NK-92 treated with Interleukin-12 subunit alpha and Interleukin-12 subunit beta, amount 100 ng/mL, for 24 hours (cell line): ENCODE measurements at regions not wholly inside any gene's neighbourhood (a gene's known extent, or its start where the extent isn't known, plus 50 kb on each side); places are given as distances from the start of the nearest gene placed in this dataset.
"Not testable (repeated sequence)": the region's sequence is repeated elsewhere in the genome, so short reads cannot be mapped to it uniquely, and the experiment has no call there.

ENCODE experiments used
- DNase-seq: peaks from one replicate; lab custom pipeline; 2025; lab: John Stamatoyannopoulos, UW

DNA sequence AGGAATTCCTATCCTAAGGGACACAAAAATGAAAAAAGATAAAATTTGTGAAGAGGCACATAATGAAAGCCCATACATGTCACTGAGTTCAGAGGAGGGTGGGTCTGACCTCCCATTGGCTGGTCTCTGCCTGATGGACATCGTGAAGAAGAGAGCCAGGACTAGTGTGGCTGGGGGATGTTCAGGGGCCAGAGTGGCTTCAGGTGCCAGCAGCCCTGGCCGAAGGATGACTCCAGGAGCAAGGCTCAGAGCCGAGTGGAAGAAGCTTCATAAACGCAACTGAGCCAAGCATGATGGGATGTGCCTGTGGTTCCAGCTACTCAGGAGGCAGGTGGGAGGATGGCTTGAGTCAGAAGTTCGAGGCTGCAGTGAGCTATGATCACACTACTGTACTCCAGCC lies 56.9 kb upstream of the ATP5PO start:
- no peak for DNase-seq

DNA sequence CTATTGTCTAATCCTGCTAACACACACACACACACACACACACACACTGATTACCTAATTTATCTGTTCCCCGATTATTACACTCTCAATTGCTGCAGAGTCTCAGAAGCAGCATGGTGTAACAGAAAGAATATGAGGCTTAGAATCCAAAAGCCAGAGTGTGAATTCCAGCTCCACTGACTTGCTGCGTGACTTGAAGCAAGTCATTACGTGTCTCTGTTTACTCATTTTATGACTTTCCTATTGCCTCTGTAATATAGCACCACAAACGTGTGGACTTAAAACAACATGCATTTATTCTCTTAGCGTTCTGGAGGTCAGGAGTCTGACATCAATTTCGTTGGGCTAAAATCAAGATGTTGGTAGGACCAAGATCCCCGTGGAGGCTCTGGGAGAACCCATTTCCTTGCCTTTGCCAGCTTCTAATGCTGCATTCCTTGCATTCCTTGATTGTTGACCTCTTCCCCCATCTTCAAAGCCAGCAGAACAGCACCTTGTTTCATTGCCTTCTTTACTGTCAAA lies 55.9 kb upstream of the ATP5PO start:
- no peak for DNase-seq

GRCh38 chr21:33969581-33969980 lies 54.0 kb upstream of the ATP5PO start:
- no peak for DNase-seq

- no peak for DNase-seq
Observed at GRCh38 chr21:33968995-33969348, 53.4 kb upstream of the ATP5PO start.

GRCh38 chr21:33968080-33968994 lies 52.7 kb upstream of the ATP5PO start:
- DNase-seq = peak; percentile 17

GRCh38 chr21:33967086-33967571 lies 51.5 kb upstream of the ATP5PO start:
- no peak for DNase-seq

DNA sequence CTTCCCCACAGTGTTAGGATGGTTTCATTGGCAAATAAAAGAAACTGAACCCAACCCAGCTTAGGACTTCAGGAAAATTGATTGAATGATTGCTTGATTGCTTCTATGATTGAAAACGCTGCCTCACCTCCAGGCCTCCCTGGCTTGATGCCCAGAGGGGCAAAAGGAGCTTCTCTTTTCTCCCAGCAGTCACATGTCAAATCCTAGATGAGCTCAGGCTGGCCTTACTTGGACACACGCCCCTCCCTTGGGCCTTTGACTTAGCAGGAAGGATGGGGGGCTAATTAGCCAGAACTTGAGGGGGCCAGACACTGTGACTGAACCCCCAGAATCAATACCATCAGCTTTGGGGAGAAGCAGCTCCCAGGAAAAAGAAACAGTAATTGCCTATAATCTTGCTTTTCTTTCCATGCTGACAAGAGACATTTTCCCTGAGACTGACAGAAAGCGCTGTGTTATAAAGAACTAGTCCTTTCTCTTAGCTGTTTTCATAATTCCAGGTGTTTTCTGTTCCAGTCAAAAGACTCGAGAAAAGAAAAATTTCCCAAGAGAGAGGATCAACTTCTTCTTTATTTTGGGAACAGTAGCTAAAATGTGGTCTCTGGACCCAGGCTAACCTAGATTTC lies 50.8 kb upstream of the ATP5PO start:
- no peak for DNase-seq

GRCh38 chr21:33965662-33966061 lies 50.1 kb upstream of the ATP5PO start:
- not testable (repeated sequence) for DNase-seq
